NCI-H128 (cell line): ENCODE measurements at regions not wholly inside any gene's neighbourhood (a gene's known extent, or its start where the extent isn't known, plus 50 kb on each side); places are given as distances from the start of the nearest gene placed in this dataset.
"Not testable (repeated sequence)": the region's sequence is repeated elsewhere in the genome, so short reads cannot be mapped to it uniquely, and the experiment has no call there.

Source experiments
- DNase-seq: peaks from one replicate; lab custom pipeline; 2025; ENCODE audit not compliant: unreplicated experiment; lab: John Stamatoyannopoulos, UW

DNA sequence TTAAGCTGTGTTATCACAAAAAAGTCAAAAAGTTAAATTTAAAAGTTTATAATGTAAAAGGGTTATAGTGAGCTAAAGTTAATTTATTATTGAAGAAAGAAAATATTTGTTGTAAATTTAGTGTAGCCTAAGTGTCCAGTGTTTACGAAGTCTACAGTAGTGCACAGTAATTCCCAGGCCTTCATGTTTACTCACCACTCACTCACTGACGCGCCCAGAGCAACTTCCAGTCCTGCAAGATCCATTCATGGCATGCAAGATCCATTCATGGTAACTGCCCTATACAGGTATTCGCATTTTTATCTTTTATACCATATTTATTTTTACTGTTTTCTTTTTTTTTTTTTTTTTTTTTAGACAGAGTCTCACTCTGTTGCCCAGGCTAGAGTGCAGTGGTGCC lies 69.5 kb downstream of the TPRA1 start:
- DNase-seq = no peak

DNA sequence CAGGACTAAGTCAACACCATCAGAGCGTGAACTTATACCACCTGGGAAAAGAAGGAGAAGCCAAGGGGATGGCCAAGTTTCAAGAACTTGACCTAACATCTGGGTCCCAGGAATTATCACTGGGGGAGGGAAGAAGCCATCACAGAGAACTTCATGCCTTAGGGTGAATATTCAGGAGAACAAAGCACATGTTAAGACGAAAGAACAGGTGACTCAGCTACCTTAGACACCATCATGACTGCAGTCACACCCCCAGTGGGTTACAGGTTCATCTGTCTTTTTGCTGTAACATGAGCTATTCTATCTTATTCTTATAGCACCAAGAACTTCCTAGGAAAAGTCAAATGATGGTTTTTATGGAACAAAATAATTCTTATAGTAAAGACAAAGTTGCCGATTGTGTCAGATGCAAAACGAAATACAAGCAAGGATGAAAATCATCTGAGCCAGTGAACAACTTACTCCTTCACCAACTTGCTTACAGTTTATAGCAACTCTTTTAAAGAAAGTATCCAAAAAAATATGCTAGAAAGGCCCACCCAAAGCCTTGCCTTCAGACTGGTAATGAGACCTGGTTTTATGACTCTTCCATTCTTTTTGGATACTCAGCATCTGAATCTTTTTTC lies 72.0 kb downstream of the TPRA1 start:
- DNase-seq = no peak

DNA sequence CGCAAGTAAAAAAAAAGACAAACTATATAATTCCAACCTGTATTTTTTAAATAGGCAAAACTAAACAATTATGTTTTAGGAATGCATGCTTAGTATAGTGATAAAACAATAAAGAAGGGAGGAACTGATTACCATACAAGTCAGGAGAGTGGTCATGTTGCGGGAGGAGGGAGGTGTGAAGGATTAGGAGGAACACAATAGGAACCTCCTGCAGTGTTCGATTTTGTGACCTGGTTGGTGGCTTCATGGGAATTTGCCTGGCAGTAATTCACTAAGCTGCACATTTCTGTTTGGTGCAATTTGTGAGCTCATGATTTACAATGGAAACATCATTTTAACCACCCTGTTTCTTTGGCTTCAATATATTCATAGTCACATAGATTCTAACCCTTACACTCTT lies 78.3 kb downstream of the TPRA1 start:
- no peak for DNase-seq

DNA sequence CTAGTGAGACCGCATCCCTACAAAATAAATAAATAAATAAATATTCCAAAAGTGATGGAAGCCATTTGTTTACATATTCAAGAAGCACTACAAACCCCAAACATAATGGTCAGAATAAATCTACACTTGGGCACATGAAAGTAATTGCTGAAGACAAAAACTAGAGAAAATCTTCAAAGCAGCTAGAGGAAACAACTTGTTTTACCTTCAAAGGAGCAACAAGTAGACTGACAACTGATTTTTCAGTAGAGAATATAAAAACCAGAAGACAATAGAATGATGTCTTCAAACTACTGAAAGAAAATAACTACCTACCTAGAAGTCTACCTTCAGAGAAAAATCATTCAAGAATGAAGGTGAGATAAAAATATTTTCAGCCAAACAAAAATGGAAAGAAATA lies 89.4 kb downstream of the TPRA1 start:
- no peak for DNase-seq

DNA sequence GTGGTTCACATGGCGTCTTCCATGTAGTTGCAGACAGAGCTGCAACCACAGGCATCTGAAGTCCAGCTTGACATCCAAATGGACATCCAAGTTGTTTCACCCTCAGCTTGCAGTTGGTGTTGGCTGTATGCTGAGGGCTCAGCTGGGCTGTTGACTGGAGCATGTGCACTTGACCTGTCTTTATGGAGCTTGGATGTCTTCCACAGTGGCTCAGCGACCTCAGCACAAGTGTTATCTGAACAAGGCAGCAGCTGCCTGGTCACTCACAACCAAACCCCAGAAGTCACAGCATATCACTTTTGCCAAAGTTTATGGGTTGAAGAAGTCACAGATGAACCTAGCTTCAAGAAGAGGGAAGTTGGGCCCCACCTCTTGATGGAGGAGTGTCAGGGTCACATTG lies 92.9 kb downstream of the TPRA1 start:
- no peak for DNase-seq

DNA sequence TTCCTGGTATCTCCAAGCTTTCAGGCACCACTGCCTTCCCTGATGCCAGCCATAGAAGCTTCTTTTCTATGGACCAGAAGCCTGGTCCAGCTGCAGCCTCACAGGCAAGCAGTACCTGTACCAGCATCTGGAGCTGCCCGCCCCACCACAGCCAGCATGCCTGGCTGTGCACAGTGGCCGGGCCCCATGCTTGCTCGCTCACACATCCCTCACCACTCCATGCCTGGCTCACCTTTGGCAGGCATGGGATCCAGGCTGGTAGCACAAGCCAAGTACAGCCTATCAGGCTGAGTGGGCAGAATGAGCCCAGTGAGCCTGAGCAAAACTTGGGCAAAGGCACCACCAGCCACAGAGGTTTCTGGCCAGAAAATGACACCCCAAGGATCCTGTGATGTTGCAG lies 93.4 kb downstream of the TPRA1 start:
- DNase-seq = no peak

DNA sequence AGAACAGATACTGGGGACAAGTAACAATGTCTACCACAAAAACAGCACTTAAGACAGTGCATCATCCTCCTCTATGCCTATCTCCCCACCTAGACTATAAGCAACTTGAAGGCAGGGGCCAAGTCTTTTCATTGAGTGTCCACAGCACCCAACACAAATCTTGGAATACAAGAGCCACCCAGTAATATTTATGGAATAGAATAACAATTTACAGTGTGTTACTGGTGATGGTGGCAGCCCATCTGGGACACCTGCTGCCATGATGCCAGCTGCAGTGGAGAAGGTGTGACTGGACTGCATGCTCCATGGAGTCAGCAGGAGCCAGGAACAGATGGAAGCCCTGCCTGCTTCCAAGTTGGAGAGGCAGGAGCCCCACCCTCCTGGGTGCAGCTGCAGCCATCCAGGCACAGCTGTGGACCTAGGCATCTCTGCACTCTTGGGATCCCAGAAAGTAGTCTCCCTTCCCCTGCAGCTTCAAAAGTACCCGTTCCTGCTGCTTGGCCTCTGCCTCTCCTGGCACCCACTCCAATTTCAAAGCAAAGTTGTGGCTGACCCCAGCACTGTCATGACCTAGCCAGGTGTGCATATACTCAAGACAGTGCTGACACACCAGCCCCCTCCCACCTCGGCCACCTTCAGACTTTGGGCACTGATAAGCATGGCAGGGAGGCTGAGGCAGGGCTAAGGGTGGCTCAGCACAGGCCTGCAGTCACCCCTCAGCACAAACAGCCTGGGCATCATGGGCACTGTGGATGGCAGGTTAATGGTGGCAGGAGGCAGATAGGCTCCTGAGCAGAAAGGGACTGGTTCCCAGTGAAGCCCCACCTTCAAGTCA lies 94.5 kb downstream of the TPRA1 start:
- DNase-seq = no peak

DNA sequence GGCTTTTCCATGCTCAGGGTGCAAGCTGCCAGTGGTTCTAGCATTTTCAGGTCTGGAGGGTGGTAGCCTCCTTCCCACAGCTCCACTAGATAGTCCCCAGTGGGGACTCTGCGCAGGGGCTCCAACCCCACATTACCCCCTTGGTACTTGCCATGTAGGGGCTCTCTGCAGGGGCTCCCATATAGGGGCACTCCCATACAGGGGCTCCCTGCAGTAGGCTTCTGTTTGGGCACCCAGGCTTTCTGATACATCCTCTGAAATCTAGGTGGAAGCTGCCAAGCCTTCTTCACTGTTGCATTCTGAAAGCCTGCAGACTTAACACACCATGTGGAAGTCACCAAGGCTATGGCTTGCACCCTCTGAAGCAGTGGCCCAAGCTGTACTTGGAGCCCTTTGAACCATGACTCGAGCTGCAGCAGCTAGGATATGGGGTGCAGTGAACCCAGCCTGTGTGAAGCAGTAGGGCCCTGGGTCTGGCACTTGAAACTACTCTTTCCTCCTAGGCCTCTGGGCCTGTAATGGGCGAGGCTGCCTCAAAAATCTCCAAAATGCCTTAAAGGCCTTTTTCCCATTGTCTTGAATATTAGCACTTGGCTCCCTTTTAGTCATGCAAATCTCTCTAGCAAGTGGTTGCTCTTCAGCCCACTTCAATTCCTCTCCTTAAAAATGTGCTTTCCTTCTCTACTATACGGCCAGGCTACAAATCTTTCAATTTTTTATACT lies 96.4 kb downstream of the TPRA1 start:
- DNase-seq = no peak

DNA sequence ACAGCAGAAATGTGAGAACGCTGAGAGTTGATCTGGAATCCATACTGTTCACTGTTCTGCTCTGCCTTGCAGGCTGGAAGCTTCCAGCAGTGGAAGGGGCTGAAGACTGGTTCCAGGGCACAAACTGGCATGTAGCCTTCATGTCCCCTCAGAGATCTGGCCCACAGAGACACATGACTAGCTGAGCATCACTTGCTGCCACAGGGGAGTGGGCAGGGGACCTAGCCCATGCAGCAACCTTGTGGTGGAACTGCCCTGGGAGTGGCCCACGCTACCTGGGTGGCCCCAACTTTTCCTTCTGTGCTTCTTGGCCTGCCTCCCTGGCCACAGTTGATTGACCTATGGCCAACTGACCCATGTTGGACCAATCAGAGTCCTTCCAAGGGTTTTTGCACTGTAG lies 98.1 kb downstream of the TPRA1 start:
- DNase-seq = no peak

DNA sequence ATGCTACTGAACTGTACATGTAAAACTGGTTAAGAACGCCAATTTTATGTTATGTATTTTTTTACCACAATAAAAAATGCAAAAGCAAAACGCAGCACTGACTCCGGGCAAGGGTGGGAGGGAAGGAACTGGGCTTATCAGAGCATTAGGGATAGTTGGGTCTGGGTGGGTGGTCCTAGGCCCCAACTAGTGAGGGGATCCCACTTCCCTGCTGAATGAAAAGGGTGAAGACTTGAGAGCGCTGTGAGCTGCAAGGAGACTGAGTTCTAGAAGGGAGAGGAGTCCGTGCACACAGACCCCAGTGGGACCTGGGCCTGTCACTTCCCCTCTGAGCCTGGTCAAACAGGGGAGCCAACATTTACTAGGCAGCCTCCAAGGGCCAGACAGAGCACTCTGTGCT lies 98.6 kb downstream of the TPRA1 start:
- no peak for DNase-seq

DNA sequence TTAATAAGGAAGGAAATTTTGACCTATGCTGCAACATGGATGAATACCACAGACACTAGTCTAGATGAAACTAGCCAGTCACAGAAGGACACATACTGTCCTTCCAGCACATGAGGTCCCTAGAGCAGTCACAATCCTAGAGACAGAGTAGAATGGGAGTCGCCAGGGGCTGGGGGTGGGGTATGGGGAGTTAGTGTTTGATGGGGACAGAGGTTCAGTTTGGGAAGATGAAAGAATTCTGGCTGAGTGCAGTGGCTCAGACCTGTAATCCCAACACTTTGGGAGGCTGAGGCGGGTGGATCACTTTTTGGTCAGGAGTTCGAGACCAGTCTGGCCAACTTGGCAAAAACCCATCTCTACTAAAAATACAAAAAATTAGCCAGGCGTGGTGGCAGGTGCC lies 99.2 kb downstream of the TPRA1 start:
- DNase-seq = no peak

DNA sequence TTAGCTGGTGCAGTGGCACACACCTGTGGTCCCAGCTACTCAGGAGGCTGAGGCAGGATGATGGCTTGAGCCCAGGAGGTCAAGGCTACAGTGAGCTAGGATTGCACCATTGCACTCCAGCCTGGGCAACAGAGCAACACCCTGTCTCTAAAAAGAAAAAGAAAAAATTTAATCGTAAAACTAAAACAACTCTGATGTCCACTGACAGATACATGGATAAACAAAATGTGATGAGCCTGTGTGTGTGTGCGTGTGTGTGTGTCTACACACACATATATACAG lies 99.6 kb downstream of the TPRA1 start:
- not testable (repeated sequence) for DNase-seq

DNA sequence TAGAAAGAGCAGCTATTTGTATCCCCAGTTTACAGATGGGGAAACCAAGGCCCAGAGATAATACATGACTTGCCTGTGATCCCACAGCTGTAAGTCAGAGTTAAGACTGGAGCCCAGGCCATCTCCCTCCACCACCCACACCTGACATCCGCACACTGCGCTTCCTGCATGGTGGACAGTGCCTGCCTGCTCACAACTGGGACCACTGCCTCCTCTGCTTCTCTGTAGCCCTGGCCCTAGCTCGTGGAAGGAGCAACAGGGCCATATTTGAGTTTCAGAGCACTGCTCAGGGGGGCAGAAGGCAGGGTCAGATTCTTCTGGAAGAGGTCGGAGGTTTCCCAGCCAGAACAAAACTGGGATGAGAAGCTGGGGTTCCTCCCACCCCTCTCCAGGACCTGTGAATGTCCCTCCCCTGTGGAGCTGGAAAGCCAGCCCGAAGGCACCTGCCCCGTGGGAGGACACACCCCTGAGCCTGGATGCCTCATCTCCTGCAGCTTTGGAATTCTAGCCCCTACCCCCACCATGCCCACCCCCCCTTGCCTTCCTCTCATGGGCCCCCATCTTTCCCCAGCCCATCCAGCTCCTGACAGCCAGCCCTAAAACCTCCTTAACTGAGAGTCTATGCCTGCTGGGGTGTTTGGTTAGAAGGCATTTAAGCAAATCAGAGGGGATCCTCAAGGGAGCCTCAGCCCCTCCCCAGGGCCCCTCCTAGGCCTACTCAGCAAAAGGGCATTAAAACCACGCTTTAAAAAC lies 100.1 kb downstream of the TPRA1 start:
- no peak for DNase-seq

DNA sequence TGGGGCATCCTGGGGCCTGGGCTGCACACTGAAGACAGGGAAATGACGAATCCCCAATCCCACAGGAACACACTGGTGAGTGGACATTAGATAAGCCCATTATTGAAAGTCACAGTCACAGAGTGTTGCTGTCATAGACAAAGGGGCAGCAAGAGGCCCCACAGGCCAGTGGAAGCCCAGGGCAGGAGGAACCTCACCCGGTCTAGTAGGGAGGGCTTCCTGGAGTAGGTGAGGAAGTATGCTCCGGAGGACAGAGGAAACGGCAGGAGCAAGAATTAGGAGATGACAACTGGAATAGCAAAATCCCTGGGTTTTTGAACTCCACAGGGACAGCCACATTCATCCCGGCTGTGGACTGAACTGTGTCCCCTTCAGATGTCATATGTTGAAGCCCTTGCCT lies 101.2 kb downstream of the TPRA1 start:
- no peak for DNase-seq

DNA sequence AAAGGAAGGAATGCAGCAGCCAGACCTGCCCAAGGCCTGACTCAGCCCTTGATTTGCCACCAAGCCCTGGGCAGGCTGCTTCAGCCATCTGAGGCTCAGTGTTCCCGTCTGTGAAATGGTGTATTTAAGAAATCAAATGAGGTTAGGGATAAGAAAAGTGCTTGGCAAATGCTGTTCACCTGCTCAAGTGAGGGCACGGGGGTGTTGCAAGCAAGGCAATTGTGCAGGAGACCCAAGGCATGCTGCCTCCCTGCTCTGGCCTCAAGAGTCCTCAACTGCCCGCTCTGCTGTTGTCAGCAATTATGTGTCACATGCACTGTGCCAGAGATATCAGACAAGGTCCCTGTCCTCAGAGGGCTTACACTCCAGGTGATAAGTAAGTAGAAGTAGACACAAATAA lies 101.8 kb downstream of the TPRA1 start:
- DNase-seq = no peak

DNA sequence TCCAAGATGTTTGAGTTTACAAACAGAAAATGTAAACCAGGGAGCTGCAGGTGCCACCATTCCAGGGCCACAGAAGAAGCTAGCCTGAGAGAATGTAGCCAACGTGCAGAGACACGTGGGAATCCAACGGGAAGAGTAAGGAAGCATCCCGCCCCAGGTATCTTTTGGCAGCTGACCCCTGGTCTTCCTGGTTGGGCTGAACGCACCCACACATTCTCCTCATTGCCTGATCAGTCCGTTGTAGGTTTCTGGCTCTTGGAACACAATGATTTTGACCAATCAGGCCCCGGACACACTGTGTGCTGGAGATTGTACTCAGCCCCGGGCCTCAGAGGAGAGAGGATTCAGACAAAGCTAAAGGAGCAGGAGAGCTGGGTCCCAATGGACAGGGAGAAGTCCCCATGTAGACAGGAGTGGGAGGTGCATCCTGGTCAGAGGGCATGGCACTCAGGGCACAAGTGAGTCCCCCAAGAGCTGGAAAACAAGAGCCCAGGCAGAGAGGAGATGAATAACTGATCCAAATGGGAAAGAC lies 102.3 kb downstream of the TPRA1 start:
- no peak for DNase-seq

DNA sequence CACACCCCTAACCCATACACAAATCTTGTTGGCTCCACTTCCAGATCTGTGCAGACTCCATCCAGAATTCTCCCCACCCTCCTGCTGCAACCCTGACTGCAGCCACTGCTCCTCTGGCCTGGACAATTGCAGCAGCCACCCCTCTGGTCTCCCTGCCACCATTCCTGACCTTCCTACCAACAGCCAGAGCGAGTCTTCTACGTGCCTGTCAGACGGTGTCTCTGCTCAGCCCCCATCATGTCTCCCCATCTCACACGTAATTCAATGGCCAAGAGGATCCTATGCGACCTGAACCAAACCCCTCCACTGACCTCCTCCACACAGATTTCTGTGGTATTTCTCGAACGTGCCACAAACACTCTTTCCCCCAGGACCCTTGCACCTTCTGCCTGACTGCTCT lies 103.3 kb downstream of the TPRA1 start:
- no peak for DNase-seq

DNA sequence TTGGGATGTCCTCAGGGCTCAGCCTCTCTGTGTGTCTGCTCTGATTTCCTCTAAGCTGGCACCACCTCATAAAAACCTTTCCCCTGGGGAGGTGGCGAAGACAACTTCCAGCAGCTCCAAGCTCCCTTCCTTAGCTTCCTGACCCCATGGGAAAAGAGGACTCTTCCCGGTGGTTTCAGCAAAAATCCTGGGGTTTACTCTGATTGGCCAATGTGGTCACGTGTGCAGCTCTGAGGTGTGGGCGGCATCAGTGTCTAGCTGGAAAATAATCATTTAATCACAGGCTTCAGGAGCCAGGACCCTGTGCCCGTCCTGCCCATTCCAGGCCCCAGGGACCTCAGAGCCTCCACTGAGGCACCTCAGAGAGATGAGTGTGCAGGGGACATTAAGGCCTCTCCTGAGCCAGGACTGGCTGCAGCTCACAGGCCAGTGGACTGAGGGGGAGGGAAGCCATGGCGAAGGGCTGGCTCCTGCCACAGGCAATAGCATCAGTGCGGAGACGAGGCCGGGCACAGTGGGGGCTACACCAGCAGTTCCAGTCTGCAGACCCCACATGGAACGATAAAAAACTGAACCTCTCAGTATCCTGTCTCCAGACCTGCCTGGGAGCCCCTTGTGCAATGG lies 104.1 kb downstream of the TPRA1 start:
- DNase-seq = no peak

DNA sequence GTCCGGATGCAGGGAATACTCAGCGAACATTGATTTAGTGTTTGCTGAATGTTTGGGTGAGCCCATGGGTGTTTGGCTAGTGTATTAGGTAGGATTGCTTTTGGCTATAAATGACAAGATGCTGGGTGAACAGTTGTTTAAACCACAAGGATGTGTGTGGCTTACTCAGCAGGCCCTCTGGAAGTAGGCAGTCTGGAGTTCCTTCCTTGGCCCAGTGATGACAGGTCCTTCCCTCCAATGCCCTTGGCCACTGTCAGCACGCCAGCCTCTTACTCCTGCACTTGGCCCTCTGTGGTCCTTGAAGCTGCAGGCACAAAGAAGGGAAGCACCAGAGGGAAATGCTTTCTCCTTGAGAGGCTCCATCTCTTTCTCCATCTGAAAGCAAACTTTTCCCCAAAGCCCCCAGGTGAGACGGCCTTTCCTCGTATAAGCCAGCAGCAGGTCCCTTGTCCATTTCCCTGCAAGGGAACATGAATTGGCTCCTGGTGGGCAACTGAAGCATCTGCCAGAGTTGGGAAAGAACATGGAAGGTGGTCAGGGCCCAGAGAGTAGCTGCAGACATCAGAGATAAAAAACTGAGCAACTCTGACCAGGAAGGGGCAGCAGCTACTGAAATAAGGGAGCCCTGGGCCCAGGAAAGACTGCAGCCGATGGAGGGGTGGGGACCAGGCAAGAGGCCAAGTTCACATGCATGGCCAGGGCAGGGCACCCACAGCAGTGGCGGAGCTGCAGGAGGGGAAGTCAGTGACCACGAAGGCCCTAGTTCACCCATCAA lies 105.0 kb downstream of the TPRA1 start:
- no peak for DNase-seq
